ENCODE measurements at regions not wholly inside any gene's neighbourhood (a gene's known extent, or its start where the extent isn't known, plus 50 kb on each side); places are given as distances from the start of the nearest gene placed in this dataset.

DNA sequence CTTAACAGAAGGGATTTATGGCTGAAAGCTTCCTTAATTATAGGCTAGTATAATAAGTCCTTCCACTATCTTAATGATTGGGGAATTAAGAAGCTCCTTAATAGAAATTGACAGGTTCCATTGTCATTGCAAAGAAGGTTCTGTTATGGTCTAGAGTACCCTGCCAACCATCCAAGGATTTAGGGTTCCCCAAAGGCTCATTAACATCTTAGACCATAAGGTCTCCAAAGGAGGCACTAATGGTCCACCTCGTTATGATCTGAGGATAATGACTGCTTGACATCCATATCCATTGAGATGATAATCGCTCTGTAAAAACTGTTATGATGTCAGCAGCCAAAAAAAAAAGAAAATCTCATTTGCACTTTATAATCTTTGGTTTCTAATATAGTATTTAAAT lies 441.6 kb downstream of the GBA3 start:
- H3K4me2 ChIP-seq (ENCODE audit: low read depth, low read length): no peak overlapping the region
- no peaks in the 10 kb centered on the region for H3K4me1 ChIP-seq (ENCODE audit: control insufficient read depth, insufficient read depth, low read length)
- DNase-seq: no peak
- ChIA-PET CTCF (no interaction called here), POLR2A (ENCODE audit: unreplicated experiment) (no interaction called here)
- H3K27ac ChIP-seq (ENCODE audit: insufficient read depth, low read length): no peak overlapping the region
- no peak overlapping the region for H3K4me3 ChIP-seq (ENCODE audit: insufficient read depth, low read depth, low read length)
- no peaks in the 10 kb centered on the region for H3K27me3 ChIP-seq (ENCODE audit: control insufficient read depth, insufficient read depth, low read length)
- no peaks in the 10 kb centered on the region for H3K9me3 ChIP-seq (ENCODE audit: control insufficient read depth, insufficient read depth, low read length)
- H2BK5ac ChIP-seq (ENCODE audit: low read depth, low read length, poor library complexity, severe bottlenecking): no peak overlapping the region
- TF ChIP-seq CEBPB (IDR thresholded peaks at IDR 0.05; ENCODE audit: low read depth, low read length): no peak
- no peak for TF ChIP-seq NFE2L2 (IDR thresholded peaks at IDR 0.05; ENCODE audit: low read depth, low read length)
- no peak for TF ChIP-seq RAD21 (IDR thresholded peaks at IDR 0.05; ENCODE audit: low read length)
- TF ChIP-seq, protein P1, sequence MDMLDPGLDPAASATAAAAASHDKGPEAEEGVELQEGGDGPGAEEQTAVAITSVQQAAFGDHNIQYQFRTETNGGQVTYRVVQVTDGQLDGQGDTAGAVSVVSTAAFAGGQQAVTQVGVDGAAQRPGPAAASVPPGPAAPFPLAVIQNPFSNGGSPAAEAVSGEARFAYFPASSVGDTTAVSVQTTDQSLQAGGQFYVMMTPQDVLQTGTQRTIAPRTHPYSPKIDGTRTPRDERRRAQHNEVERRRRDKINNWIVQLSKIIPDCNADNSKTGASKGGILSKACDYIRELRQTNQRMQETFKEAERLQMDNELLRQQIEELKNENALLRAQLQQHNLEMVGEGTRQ (IDR thresholded peaks at IDR 0.05; ENCODE audit: low read depth, low read length): no peak
- no peak for TF ChIP-seq MAFK (IDR thresholded peaks at IDR 0.05; ENCODE audit: low read depth, low read length)
- TF ChIP-seq RFX5 (IDR thresholded peaks at IDR 0.05; ENCODE audit: low read depth, low read length): no peak
- no peak for TF ChIP-seq CHD1 (IDR thresholded peaks at IDR 0.05; ENCODE audit: low read depth, low read length)
- no peak for TF ChIP-seq MAZ (IDR thresholded peaks at IDR 0.05; ENCODE audit: borderline replicate concordance, low read depth, low read length)
- no peak for TF ChIP-seq POLR2A (IDR thresholded peaks at IDR 0.05; ENCODE audit: low read depth, low read length)
- TF ChIP-seq, protein P2, sequence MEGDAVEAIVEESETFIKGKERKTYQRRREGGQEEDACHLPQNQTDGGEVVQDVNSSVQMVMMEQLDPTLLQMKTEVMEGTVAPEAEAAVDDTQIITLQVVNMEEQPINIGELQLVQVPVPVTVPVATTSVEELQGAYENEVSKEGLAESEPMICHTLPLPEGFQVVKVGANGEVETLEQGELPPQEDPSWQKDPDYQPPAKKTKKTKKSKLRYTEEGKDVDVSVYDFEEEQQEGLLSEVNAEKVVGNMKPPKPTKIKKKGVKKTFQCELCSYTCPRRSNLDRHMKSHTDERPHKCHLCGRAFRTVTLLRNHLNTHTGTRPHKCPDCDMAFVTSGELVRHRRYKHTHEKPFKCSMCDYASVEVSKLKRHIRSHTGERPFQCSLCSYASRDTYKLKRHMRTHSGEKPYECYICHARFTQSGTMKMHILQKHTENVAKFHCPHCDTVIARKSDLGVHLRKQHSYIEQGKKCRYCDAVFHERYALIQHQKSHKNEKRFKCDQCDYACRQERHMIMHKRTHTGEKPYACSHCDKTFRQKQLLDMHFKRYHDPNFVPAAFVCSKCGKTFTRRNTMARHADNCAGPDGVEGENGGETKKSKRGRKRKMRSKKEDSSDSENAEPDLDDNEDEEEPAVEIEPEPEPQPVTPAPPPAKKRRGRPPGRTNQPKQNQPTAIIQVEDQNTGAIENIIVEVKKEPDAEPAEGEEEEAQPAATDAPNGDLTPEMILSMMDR (conservative IDR thresholded peaks at IDR 0.05; ENCODE audit: low read depth, low read length): no peak
- no peak for TF ChIP-seq FOS (IDR thresholded peaks at IDR 0.05; ENCODE audit: low read depth, low read length)
- TF ChIP-seq RCOR1 (IDR thresholded peaks at IDR 0.05; ENCODE audit: insufficient replicate concordance, low read length): no peak
- TF ChIP-seq MXI1 (IDR thresholded peaks at IDR 0.05; ENCODE audit: borderline replicate concordance, low read depth, low read length): no peak
- TF ChIP-seq SMC3 (IDR thresholded peaks at IDR 0.05; ENCODE audit: low read depth, low read length): no peak
- TF ChIP-seq, protein P3, sequence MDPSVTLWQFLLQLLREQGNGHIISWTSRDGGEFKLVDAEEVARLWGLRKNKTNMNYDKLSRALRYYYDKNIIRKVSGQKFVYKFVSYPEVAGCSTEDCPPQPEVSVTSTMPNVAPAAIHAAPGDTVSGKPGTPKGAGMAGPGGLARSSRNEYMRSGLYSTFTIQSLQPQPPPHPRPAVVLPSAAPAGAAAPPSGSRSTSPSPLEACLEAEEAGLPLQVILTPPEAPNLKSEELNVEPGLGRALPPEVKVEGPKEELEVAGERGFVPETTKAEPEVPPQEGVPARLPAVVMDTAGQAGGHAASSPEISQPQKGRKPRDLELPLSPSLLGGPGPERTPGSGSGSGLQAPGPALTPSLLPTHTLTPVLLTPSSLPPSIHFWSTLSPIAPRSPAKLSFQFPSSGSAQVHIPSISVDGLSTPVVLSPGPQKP (IDR thresholded peaks at IDR 0.05; ENCODE audit: borderline replicate concordance, low read depth, low read length): no peak
- TF ChIP-seq BHLHE40 (IDR thresholded peaks at IDR 0.05; ENCODE audit: low read depth, low read length): no peak
- no peak overlapping the region for H2AFZ ChIP-seq (replicated peaks; ENCODE audit: low read length, poor library complexity)
- H4K20me1 ChIP-seq (ENCODE audit: insufficient read depth, low read length): no peaks in the 10 kb centered on the region
- H3K23ac ChIP-seq (ENCODE audit: low read depth, low read length): no peak overlapping the region
- intact Hi-C loops (cut with micrococcal nuclease): loop anchor here (2.0 kb wide), 1 partner anchor 1284 kb away; no protein-coding TSS in a partner anchor
- H3K18ac ChIP-seq (ENCODE audit: low read depth, low read length): no peak overlapping the region
- no peaks in the 10 kb centered on the region for H3K36me3 ChIP-seq (ENCODE audit: control insufficient read depth, insufficient read depth, low read length)
- dilution Hi-C loops (cut with HindIII; ENCODE audit: low sequenced_read_pairs, unreplicated experiment): no loop called here
- H3K9ac ChIP-seq (ENCODE audit: low read depth, low read length): no peak overlapping the region
- no CpG with 5 or more reads among the region's 2 CpGs for whole genome bisulfite sequencing, 2 experiments (ENCODE audit: extremely low coverage in 2 of 2, insufficient read length in 1 of 2)
- no peak overlapping the region for H2BK20ac ChIP-seq (ENCODE audit: low read depth, low read length)
- ATAC-seq (ENCODE audit: low read depth): no peak
- H4K8ac ChIP-seq (ENCODE audit: low read depth in 2 of 2, low read length in 2 of 2): no peak overlapping the region
- in situ Hi-C loops (cut with MboI; ENCODE audit: low sequenced_read_pairs): loop anchor here (25.0 kb wide), 1 partner anchor 1303 kb away; no protein-coding TSS in a partner anchor
- no peak overlapping the region for H3K56ac ChIP-seq (ENCODE audit: extremely low read depth, insufficient read depth, low read length)
- H4K5ac ChIP-seq (ENCODE audit: low read depth, low read length): no peak overlapping the region
- H2AK9ac ChIP-seq (replicated peaks; ENCODE audit: low read depth, low read length, poor library complexity): no peak overlapping the region
- H3K4ac ChIP-seq (ENCODE audit: low read depth, low read length): no peak overlapping the region
- H3K79me1 ChIP-seq (ENCODE audit: low read depth in 1 of 2, low read length in 2 of 2): no peaks in the 10 kb centered on the region
- no peak overlapping the region for H2BK120ac ChIP-seq (ENCODE audit: low read depth, low read length)
- no peak overlapping the region for H2AK5ac ChIP-seq (ENCODE audit: low read depth, low read length)
- H3K9me1 ChIP-seq (ENCODE audit: insufficient read depth, low read length): no peaks in the 10 kb centered on the region
- H3K14ac ChIP-seq (replicated peaks; ENCODE audit: low read depth, low read length): no peak overlapping the region
- no peak overlapping the region for H4K91ac ChIP-seq (ENCODE audit: insufficient read depth, low read depth, low read length)
- no TSS peak for BruUV-seq (replicated peaks)
- no peak overlapping the region for H2BK15ac ChIP-seq (ENCODE audit: low read depth, low read length)
